HCT116 (cell line): ENCODE measurements at regions not wholly inside any gene's neighbourhood (a gene's known extent, or its start where the extent isn't known, plus 50 kb on each side); places are given as distances from the start of the nearest gene placed in this dataset.

ENCODE experiments used
- ATAC-seq: fragments of 200-7000 bp; cut with Tn5 transposase; 2 replicates; pipeline ENCODE4 v1.9.1; 2020; ENCODE audit warnings: mild to moderate bottlenecking, moderate library complexity
- BruUV-seq: library from RNA; stranded (reverse); fragments of 400-500 nt; replicated peaks from 2 replicates; lab custom pipeline; 2021; lab: Mats Ljungman, UMichigan
- CTCF ChIA-PET: fragments of 300-600 bp; sonication (Branson Sonifier 250); formaldehyde crosslinking; loops from one replicate; lab custom pipeline; 2021; ENCODE audit warnings: antibody characterized with exemption; lab: Charles Lee
- POLR2A ChIA-PET: fragments of 300-600, 350-600 bp; sonication (Branson Sonifier 250); formaldehyde crosslinking; loops from one replicate; lab custom pipeline; 2021; ENCODE audit warnings: antibody characterized with exemption; lab: Charles Lee
- RAD21 ChIA-PET, 2 experiments: fragments of 300-600 bp; sonication (Branson Sonifier 250); formaldehyde crosslinking; loops; one replicate each; lab custom pipeline; 2023; ENCODE audit warnings: low total read pairs in 2 of 2; ENCODE audit not compliant: uncharacterized antibody in 2 of 2, unreplicated experiment in 2 of 2, low non-redundant PET in 1 of 2; lab: Charles Lee
- DNase-seq: peaks from one replicate; pipeline ENCODE4 v3.0.0-alpha.2; 2010; ENCODE audit warnings: low read depth, low spot score
- H2AFZ ChIP-seq: fragments of 200-600 bp; shearing (Covaris generic), sonication (generic); 2 replicates; pipeline ENCODE4 v1.6.1; 2017; ENCODE audit warnings: low read depth, mixed run types, mixed read lengths, antibody characterized with exemption, low read length; ENCODE audit not compliant: poor library complexity, severe bottlenecking
- H3K27ac ChIP-seq: 2 replicates; pipeline ENCODE4 v1.5.1; 2012; ENCODE audit warnings: low read depth, low read length
- H3K27me3 ChIP-seq: fragments of 200-600 bp; sonication (generic); 2 replicates; pipeline ENCODE4 v1.6.1; 2016; ENCODE audit warnings: mixed run types, low read length, mixed read lengths; ENCODE audit not compliant: insufficient read depth
- H3K36me3 ChIP-seq, 2 experiments: fragments of 200-500 bp in 1 of 2; fragments of 200-600 bp in 1 of 2; sonication (Bioruptor generic) in 1 of 2; sonication (generic) in 1 of 2; 2 replicates each; pipeline versions ENCODE4 v1.5.1 to v1.6.1; 2014 to 2016; ENCODE audit warnings: low read length in 2 of 2, inconsistent platforms in 1 of 2, mixed read lengths in 1 of 2, mixed run types in 1 of 2; ENCODE audit not compliant: insufficient read depth in 2 of 2, control insufficient read depth in 1 of 2
- H3K4me1 ChIP-seq, 2 experiments: fragments of 200-600 bp in 1 of 2; sonication (generic) in 1 of 2; 2 replicates each; pipeline versions ENCODE4 v1.5.1 to v1.6.1; 2012 to 2017; ENCODE audit warnings: low read length in 2 of 2, inconsistent platforms in 1 of 2, mild to moderate bottlenecking in 1 of 2, mixed read lengths in 1 of 2, mixed run types in 1 of 2, moderate library complexity in 1 of 2; ENCODE audit not compliant: insufficient read depth in 2 of 2, control insufficient read depth in 1 of 2
- H3K4me2 ChIP-seq: fragments of 200-600 bp; sonication (generic); 2 replicates; pipeline ENCODE4 v1.6.1; 2017; ENCODE audit warnings: mixed run types, low read length, mixed read lengths
- H3K4me3 ChIP-seq, 2 experiments: fragments of 200-600 bp in 1 of 2; sonication (generic) in 1 of 2; replicated peaks in 1 of 2; 2 replicates each; pipeline ENCODE4 v1.5.1; 2011 to 2016; ENCODE audit warnings: low read length in 2 of 2, control low read depth in 1 of 2, low read depth in 1 of 2, mild to moderate bottlenecking in 1 of 2, mixed read lengths in 1 of 2, mixed run types in 1 of 2
- H3K79me2 ChIP-seq: fragments of 200-600 bp; sonication (generic); 2 replicates; pipeline ENCODE4 v1.6.1; 2017; ENCODE audit warnings: mild to moderate bottlenecking, mixed run types, low read length, moderate library complexity, mixed read lengths; ENCODE audit not compliant: insufficient read depth
- H3K9ac ChIP-seq: fragments of 200-600 bp; sonication (generic); 2 replicates; pipeline ENCODE4 v1.6.1; 2016; ENCODE audit warnings: low read length, mixed read lengths
- H3K9me2 ChIP-seq: fragments of 200-600 bp; sonication (generic), shearing (Covaris generic); 2 replicates; pipeline ENCODE4 v1.6.1; 2017; ENCODE audit warnings: mixed run types, mild to moderate bottlenecking, moderate library complexity; ENCODE audit not compliant: insufficient read depth
- H3K9me3 ChIP-seq, 2 experiments: fragments of 200-500 bp in 1 of 2; fragments of 200-600 bp in 1 of 2; sonication (Bioruptor generic) in 1 of 2; sonication (generic) in 1 of 2; 2 replicates each; pipeline ENCODE4 v1.6.1; 2014 to 2017; ENCODE audit warnings: low read length in 2 of 2, mixed read lengths in 2 of 2, inconsistent platforms in 1 of 2, low read depth in 1 of 2, mild to moderate bottlenecking in 1 of 2, mixed run types in 1 of 2, moderate library complexity in 1 of 2; ENCODE audit not compliant: control insufficient read depth in 1 of 2, insufficient read depth in 1 of 2
- H4K20me1 ChIP-seq: fragments of 200-600 bp; sonication (generic), shearing (Covaris generic); 2 replicates; pipeline ENCODE4 v1.6.1; 2017; ENCODE audit warnings: mixed run types, mild to moderate bottlenecking, moderate library complexity; ENCODE audit not compliant: insufficient read depth
- ATF3 ChIP-seq: IDR thresholded peaks from 2 replicates; pipeline ENCODE4 v1.6.1; 2012
- CBX3 ChIP-seq: IDR thresholded peaks from 2 replicates; pipeline ENCODE4 v1.6.1; 2012; ENCODE audit warnings: low read depth
- CEBPB ChIP-seq: IDR thresholded peaks from 2 replicates; pipeline ENCODE4 v1.6.1; 2012; ENCODE audit warnings: low read depth
- EZH2 ChIP-seq: fragments of 200-600 bp; sonication (generic); IDR thresholded peaks from 2 replicates; pipeline ENCODE4 v1.6.1; 2017; ENCODE audit warnings: antibody characterized with exemption, mixed run types
- EZH2phosphoT487 ChIP-seq: fragments of 200-600 bp; IDR thresholded peaks from 2 replicates; pipeline ENCODE4 v1.6.1; 2018; ENCODE audit warnings: antibody characterized with exemption, borderline replicate concordance
- FOSL1 ChIP-seq: IDR thresholded peaks from 2 replicates; pipeline ENCODE4 v1.6.1; 2012; ENCODE audit warnings: low read depth
- JUND ChIP-seq: IDR thresholded peaks from 2 replicates; pipeline ENCODE4 v1.6.1; 2012
- REST ChIP-seq: IDR thresholded peaks from 2 replicates; pipeline ENCODE4 v1.6.1; 2012; ENCODE audit warnings: low read depth
- SIN3A ChIP-seq: IDR thresholded peaks from 2 replicates; pipeline ENCODE4 v1.6.1; 2012; ENCODE audit warnings: low read depth
- ZFX ChIP-seq: fragments of 450-650 bp; IDR thresholded peaks from 2 replicates; pipeline ENCODE4 v1.6.1; 2017
- intact Hi-C: fragments of 100-400 bp; cut with micrococcal nuclease; formaldehyde crosslinking; loops from 2 replicates; pipeline ENCODE4 v1.10.0; 2022

- CTCF ChIA-PET: no interaction called here
- POLR2A ChIA-PET: no interaction called here
- DNase-seq (no peak), ATAC-seq (no peak)
- no peak overlapping the region for H2AFZ ChIP-seq
- H3K36me3 ChIP-seq: no peaks in the 10 kb centered on the region
- no peaks in the 10 kb centered on the region for H3K79me2 ChIP-seq
- no peak overlapping the region for H3K27ac ChIP-seq
- H3K9me2 ChIP-seq: no peaks in the 10 kb centered on the region
- no peak overlapping the region for H3K4me3 ChIP-seq
- TF ChIP-seq CEBPB (no peak), FOSL1 (no peak), ATF3 (no peak), EZH2phosphoT487 (no peak)
- no peaks in the 10 kb centered on the region for H3K4me1 ChIP-seq
- intact Hi-C loops: no loop called here
- H3K4me2 ChIP-seq: no peak overlapping the region
- H3K9me3 ChIP-seq: no peaks in the 10 kb centered on the region
- H3K27me3 ChIP-seq: no peaks in the 10 kb centered on the region
- RAD21 ChIA-PET: no interaction called here
- H4K20me1 ChIP-seq: no peaks in the 10 kb centered on the region
- BruUV-seq: no TSS peak
- no peak overlapping the region for H3K9ac ChIP-seq
Observed at GRCh38 chr12:29883525-29883924, 99.8 kb upstream of the TMTC1 start.

GRCh38 chr12:29882846-29883245, 99.1 kb upstream of the TMTC1 start:
- ChIA-PET CTCF (no interaction called here), POLR2A (no interaction called here), RAD21 (no interaction called here)
- H3K4me3 ChIP-seq: no peak overlapping the region
- H3K27me3 ChIP-seq: no peaks in the 10 kb centered on the region
- intact Hi-C loops: no loop called here
- H3K9me2 ChIP-seq: no peaks in the 10 kb centered on the region
- DNase-seq: no peak
- ATAC-seq: no peak
- no peaks in the 10 kb centered on the region for H3K4me1 ChIP-seq
- H3K27ac ChIP-seq: no peak overlapping the region
- TF ChIP-seq EZH2phosphoT487 (no peak), EZH2 (no peak), SIN3A (no peak), CBX3 (no peak), REST (no peak), ZFX (no peak), JUND (no peak)
- no peaks in the 10 kb centered on the region for H3K9me3 ChIP-seq
- no peaks in the 10 kb centered on the region for H3K36me3 ChIP-seq
- H4K20me1 ChIP-seq: no peaks in the 10 kb centered on the region
- no peak overlapping the region for H3K4me2 ChIP-seq
- no peaks in the 10 kb centered on the region for H3K79me2 ChIP-seq
- H2AFZ ChIP-seq: no peak overlapping the region
- BruUV-seq: no TSS peak
- H3K9ac ChIP-seq: no peak overlapping the region
